Breast epithelium (tissue), 4 donors: ENCODE measurements at regions not wholly inside any gene's neighbourhood (a gene's known extent, or its start where the extent isn't known, plus 50 kb on each side); places are given as distances from the start of the nearest gene placed in this dataset.

ENCODE experiments used
- DNase-seq, 2 donors: peaks; one replicate each; pipeline ENCODE4 v3.0.0-alpha.2; 2019; ENCODE audit warnings: low spot score in 2 of 2
- H3K27ac ChIP-seq, 2 donors: fragments of 200-600 bp; sonication (generic) in 1 of 2; one replicate each; pipeline ENCODE4 v1.5.1; 2016 to 2019; ENCODE audit warnings: mild to moderate bottlenecking in 1 of 2
- H3K27me3 ChIP-seq, 2 donors: fragments of 200-600 bp; sonication (generic) in 1 of 2; one replicate each; pipeline versions ENCODE4 v1.5.1 to v1.6.0; 2017 to 2019; ENCODE audit warnings: control low read depth in 1 of 2, mild to moderate bottlenecking in 1 of 2
- H3K36me3 ChIP-seq: fragments of 200-600 bp; one replicate; pipeline ENCODE4 v1.5.1; 2019
- H3K4me1 ChIP-seq, 2 donors: fragments of 200-600 bp; sonication (generic); one replicate each; pipeline ENCODE4 v1.5.1; 2016 to 2019; ENCODE audit warnings: control low read depth in 1 of 2
- H3K4me3 ChIP-seq, 3 donors: fragments of 200-600 bp; sonication (generic); 1 replicate in 2 of 3; 2 replicates in 1 of 3; pipeline ENCODE4 v1.5.1; 2016 to 2019; ENCODE audit warnings: mild to moderate bottlenecking in 3 of 3, moderate library complexity in 2 of 3
- H3K9me3 ChIP-seq, 2 donors: fragments of 200-600 bp; sonication (generic) in 1 of 2; one replicate each; pipeline ENCODE4 v1.5.1; 2016 to 2019; ENCODE audit warnings: control low read depth in 1 of 2
- POLR2A ChIP-seq: fragments of 450-650 bp; IDR thresholded peaks from one replicate; pipeline ENCODE4 v1.6.1; 2016; ENCODE audit warnings: antibody characterized with exemption, mild to moderate bottlenecking, moderate library complexity
- POLR2AphosphoS5 ChIP-seq, 3 donors: sonication (generic); formaldehyde crosslinking; IDR thresholded peaks; one replicate each; pipeline ENCODE4 v1.6.1; 2017; ENCODE audit warnings: antibody characterized with exemption in 3 of 3
- intact Hi-C: fragments of 100-400 bp; cut with DNase I; formaldehyde crosslinking; loops from one replicate; pipeline ENCODE4 v1.15.1; 2023; ENCODE audit warnings: low total_unique reads
- TF ChIP-seq, protein P1 (sequence below), 3 donors: fragments of 450-650 bp; IDR thresholded peaks; one replicate each; pipeline ENCODE4 v1.5.1; 2016 to 2017; ENCODE audit warnings: antibody characterized with exemption in 3 of 3, mild to moderate bottlenecking in 3 of 3, moderate library complexity in 3 of 3

GRCh38 chr12:126295652-126296051 lies 1230.4 kb downstream of the AACS start:
- no peaks in the 10 kb centered on the region for H3K36me3 ChIP-seq
- no peaks in the 10 kb centered on the region for H3K4me1 ChIP-seq
- no peaks in the 10 kb centered on the region for H3K27me3 ChIP-seq
- H3K4me3 ChIP-seq = no peak overlapping the region
- peaks cover 7 to 16% of the 10 kb centered on the region in 2 donors for H3K9me3 ChIP-seq
- intact Hi-C loops = no loop called here
- H3K27ac ChIP-seq = no peak overlapping the region
- no peak for DNase-seq
- TF ChIP-seq, protein P1, sequence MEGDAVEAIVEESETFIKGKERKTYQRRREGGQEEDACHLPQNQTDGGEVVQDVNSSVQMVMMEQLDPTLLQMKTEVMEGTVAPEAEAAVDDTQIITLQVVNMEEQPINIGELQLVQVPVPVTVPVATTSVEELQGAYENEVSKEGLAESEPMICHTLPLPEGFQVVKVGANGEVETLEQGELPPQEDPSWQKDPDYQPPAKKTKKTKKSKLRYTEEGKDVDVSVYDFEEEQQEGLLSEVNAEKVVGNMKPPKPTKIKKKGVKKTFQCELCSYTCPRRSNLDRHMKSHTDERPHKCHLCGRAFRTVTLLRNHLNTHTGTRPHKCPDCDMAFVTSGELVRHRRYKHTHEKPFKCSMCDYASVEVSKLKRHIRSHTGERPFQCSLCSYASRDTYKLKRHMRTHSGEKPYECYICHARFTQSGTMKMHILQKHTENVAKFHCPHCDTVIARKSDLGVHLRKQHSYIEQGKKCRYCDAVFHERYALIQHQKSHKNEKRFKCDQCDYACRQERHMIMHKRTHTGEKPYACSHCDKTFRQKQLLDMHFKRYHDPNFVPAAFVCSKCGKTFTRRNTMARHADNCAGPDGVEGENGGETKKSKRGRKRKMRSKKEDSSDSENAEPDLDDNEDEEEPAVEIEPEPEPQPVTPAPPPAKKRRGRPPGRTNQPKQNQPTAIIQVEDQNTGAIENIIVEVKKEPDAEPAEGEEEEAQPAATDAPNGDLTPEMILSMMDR (IDR thresholded peaks at IDR 0.05) = no peak
- TF ChIP-seq POLR2AphosphoS5 (IDR thresholded peaks at IDR 0.05) (no peak), POLR2A (no peak)

GRCh38 chr12:126309278-126309677 lies 1244.0 kb downstream of the AACS start:
- Histone ChIP-seq H3K4me1 (no peaks in the 10 kb centered on the region), H3K27me3 (no peaks in the 10 kb centered on the region), H3K4me3 (no peak overlapping the region), H3K27ac (no peak overlapping the region), H3K36me3 (no peaks in the 10 kb centered on the region), H3K9me3 (peaks cover 0 to 17% of the 10 kb centered on the region in 2 donors)
- intact Hi-C loops = no loop called here
- no peak for DNase-seq
- TF ChIP-seq, protein P1 (IDR thresholded peaks at IDR 0.05) = no peak
- no peak for TF ChIP-seq POLR2A
- no peak for TF ChIP-seq POLR2AphosphoS5 (IDR thresholded peaks at IDR 0.05)

DNA sequence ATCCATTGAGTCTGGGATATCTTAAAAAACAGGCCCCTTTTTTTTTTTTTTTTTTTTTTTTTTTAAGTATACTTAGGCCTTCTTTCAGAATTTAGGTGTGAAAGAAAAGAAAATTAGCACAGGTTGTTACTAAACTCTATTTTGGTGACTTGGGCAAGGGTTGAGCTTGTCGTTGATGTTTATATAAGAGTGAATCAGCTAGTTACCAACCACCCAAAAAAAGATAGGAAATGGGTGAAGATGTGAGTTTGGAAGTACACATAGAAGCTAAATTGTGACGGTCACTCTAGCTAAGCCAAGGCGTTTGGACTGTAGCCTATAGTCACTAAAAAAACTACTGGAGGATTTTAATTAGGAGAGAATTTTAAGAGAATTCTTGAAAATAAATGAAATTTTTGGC lies 1247.2 kb downstream of the AACS start:
- no peaks in the 10 kb centered on the region for H3K36me3 ChIP-seq
- no peak overlapping the region for H3K27ac ChIP-seq
- intact Hi-C loops = no loop called here
- H3K27me3 ChIP-seq = no peaks in the 10 kb centered on the region
- no peak overlapping the region for H3K4me3 ChIP-seq
- H3K4me1 ChIP-seq = no peaks in the 10 kb centered on the region
- no peak for DNase-seq
- TF ChIP-seq, protein P1 (IDR thresholded peaks at IDR 0.05) = no peak
- TF ChIP-seq POLR2A (no peak), POLR2AphosphoS5 (IDR thresholded peaks at IDR 0.05) (no peak)
- H3K9me3 ChIP-seq = no peaks in the 10 kb centered on the region

DNA sequence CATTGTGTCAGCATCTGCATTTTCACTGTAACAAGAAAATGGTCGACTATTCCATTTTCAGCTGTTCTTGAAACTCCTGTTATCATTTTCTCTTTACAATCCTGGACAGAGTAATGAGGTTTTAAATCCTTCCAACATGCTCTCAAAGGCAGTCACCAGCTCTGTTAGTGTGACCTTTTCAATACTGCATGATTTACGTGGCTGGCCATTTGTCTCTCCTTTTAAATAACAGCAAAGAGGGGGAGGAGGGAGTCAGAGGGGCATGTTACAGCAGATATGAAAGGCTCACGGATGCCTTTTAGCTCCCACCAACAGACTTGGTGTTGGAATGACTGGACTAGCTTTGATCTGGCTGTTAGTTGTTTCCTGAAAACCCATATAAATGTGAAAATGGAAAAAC lies 1251.2 kb downstream of the AACS start:
- Histone ChIP-seq H3K4me3 (no peak overlapping the region), H3K36me3 (no peaks in the 10 kb centered on the region), H3K27me3 (no peaks in the 10 kb centered on the region), H3K4me1 (no peaks in the 10 kb centered on the region), H3K27ac (no peak overlapping the region), H3K9me3 (no peaks in the 10 kb centered on the region)
- intact Hi-C loops = no loop called here
- DNase-seq = no peak
- TF ChIP-seq POLR2AphosphoS5 (IDR thresholded peaks at IDR 0.05) (no peak), POLR2A (no peak)
- TF ChIP-seq, protein P1 (IDR thresholded peaks at IDR 0.05) = no peak

DNA sequence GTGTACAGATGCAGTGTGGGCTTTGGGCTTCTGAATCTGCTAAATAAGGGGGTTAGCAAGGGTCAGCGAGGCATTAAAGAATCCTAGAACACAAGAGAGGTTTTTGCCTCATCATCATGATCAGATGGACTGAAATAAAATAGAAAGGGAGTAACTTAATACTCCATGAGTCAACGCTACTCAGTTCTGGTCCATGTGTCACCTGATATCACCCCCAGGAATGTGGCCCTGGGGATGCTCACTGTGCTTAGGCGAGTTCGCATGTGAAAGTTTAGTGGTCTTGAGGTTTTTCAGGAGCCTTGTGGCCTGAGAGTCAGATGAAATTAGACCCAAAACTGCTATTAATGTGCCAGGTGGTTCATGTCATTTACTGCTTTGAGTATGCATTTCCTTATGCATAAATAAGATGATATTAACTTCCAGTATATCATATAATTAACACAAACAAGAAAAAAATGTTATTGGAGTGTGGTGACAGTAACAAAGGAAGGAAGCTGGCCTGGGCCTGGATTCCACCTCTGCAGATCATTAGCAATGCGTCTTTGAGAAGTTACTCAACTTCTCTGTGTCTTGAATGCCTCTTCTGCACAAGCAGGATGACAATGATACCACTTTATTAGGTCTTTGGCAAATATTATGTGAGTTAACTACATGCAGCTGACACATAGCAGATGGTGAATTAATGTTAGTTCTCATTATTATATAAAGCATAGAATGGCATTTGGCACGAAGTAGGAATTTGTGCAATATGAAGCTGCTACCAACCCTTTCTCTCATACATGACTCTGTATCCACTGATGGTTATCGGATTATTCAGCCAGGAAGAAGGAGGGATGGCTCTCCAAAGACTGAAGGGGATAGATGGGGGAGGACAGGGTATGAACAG lies 1272.6 kb downstream of the AACS start:
- DNase-seq = no peak
- Histone ChIP-seq H3K36me3 (no peaks in the 10 kb centered on the region), H3K27me3 (no peaks in the 10 kb centered on the region), H3K27ac (no peak overlapping the region), H3K9me3 (peaks cover 0 to 9% of the 10 kb centered on the region in 2 donors), H3K4me3 (no peak overlapping the region), H3K4me1 (no peaks in the 10 kb centered on the region)
- TF ChIP-seq POLR2A (no peak), POLR2AphosphoS5 (IDR thresholded peaks at IDR 0.05) (no peak)
- intact Hi-C loops = no loop called here
